Testis (tissue), 2 donors: ENCODE measurements at regions not wholly inside any gene's neighbourhood (a gene's known extent, or its start where the extent isn't known, plus 50 kb on each side); places are given as distances from the start of the nearest gene placed in this dataset.
A peak's percentile ranks its signal among the peaks of the same experiment; 100 is the strongest.

Experiments
- DNase-seq: peaks from one replicate; pipeline ENCODE4 v3.0.0-alpha.2; 2019
- H3K27ac ChIP-seq, 2 donors: fragments of 200-600 bp; sonication (generic); one replicate each; pipeline ENCODE4 v1.5.1; 2019
- H3K27me3 ChIP-seq: fragments of 200-600 bp; sonication (generic); one replicate; pipeline ENCODE4 v1.5.1; 2019
- H3K36me3 ChIP-seq: fragments of 200-600 bp; sonication (generic); one replicate; pipeline ENCODE4 v1.5.1; 2017; ENCODE audit warnings: low read depth; ENCODE audit errors: missing control alignments
- H3K4me1 ChIP-seq: fragments of 200-600 bp; sonication (generic); one replicate; pipeline ENCODE4 v1.5.1; 2019
- H3K4me3 ChIP-seq, 2 donors: fragments of 200-600 bp; sonication (generic); one replicate each; pipeline ENCODE4 v1.5.1; 2017 to 2019
- H3K9me3 ChIP-seq: fragments of 200-600 bp; sonication (generic); one replicate; pipeline ENCODE4 v1.5.1; 2017
- POLR2A ChIP-seq: fragments of 450-650 bp; IDR thresholded peaks from one replicate; pipeline ENCODE4 v1.6.1; 2017; ENCODE audit warnings: antibody characterized with exemption, mild to moderate bottlenecking, moderate library complexity
- WGBS, 2 donors: methylation state at CpG; one replicate each; pipeline ENCODE4 v1.1.5; 2018; 5-methylcytosine and 5-hydroxymethylcytosine counted together
- intact Hi-C: fragments of 100-400 bp; cut with DNase I; formaldehyde crosslinking; loops from one replicate; pipeline ENCODE4 v1.15.1; 2023; ENCODE audit warnings: low total_unique reads
- TF ChIP-seq, protein P1 (sequence below), 3 experiments: fragments of 450-650 bp in 2 of 3; fragments of 200-600 bp in 1 of 3; sonication (generic) in 1 of 3; IDR thresholded peaks; one replicate each; pipeline ENCODE4 v1.5.1; 2016 to 2019; ENCODE audit warnings: antibody characterized with exemption in 3 of 3, mild to moderate bottlenecking in 2 of 3, moderate library complexity in 1 of 3

DNA sequence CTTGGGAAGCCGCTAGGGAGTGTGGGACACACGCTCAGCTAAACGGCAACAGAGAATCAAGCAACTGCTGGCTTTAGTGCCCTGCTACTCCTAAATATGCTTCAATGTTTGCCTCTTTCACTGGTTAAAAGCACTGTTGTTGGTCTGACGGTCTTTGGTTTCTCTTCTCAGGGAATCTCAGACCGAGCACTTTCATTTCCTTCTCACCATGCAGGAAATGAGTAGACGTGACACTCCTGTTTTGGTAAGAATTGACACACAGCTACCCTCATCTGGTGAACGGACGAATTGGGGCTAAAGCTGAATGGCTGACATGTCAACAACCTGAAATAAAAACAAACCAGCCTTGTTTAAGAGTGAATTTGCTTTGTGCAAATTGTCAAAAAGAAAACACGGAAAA is 57.5 kb upstream of the PIWIL1 start:
- Histone ChIP-seq H3K4me3 (peak overlapping the region; percentile 12 to 33), H3K9me3 (no peaks in the 10 kb centered on the region), H3K36me3 (no peaks in the 10 kb centered on the region), H3K4me1 (no peaks in the 10 kb centered on the region), H3K27ac (no peak overlapping the region), H3K27me3 (no peaks in the 10 kb centered on the region)
- TF ChIP-seq POLR2A, result no peak
- TF ChIP-seq, protein P1, sequence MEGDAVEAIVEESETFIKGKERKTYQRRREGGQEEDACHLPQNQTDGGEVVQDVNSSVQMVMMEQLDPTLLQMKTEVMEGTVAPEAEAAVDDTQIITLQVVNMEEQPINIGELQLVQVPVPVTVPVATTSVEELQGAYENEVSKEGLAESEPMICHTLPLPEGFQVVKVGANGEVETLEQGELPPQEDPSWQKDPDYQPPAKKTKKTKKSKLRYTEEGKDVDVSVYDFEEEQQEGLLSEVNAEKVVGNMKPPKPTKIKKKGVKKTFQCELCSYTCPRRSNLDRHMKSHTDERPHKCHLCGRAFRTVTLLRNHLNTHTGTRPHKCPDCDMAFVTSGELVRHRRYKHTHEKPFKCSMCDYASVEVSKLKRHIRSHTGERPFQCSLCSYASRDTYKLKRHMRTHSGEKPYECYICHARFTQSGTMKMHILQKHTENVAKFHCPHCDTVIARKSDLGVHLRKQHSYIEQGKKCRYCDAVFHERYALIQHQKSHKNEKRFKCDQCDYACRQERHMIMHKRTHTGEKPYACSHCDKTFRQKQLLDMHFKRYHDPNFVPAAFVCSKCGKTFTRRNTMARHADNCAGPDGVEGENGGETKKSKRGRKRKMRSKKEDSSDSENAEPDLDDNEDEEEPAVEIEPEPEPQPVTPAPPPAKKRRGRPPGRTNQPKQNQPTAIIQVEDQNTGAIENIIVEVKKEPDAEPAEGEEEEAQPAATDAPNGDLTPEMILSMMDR (IDR thresholded peaks at IDR 0.05), result no peak
- intact Hi-C loops, result no loop called here
- WGBS, 2 donors, result 21 to 22% methylated on average over 9 of the region's 9 CpGs
- no peak for DNase-seq

- Histone ChIP-seq H3K36me3 (no peaks in the 10 kb centered on the region), H3K27me3 (no peaks in the 10 kb centered on the region), H3K9me3 (no peaks in the 10 kb centered on the region), H3K27ac (no peak overlapping the region), H3K4me1 (no peaks in the 10 kb centered on the region), H3K4me3 (peak overlapping the region; percentile 12 to 33)
- no peak for DNase-seq
- WGBS, 2 donors, result 50 to 51% methylated on average over 11 of the region's 11 CpGs
- intact Hi-C loops, result no loop called here
- TF ChIP-seq POLR2A, result no peak
- TF ChIP-seq, protein P1 (IDR thresholded peaks at IDR 0.05), result no peak
Measured at GRCh38 chr12:130280742-130281141, 56.9 kb upstream of the PIWIL1 start.

DNA sequence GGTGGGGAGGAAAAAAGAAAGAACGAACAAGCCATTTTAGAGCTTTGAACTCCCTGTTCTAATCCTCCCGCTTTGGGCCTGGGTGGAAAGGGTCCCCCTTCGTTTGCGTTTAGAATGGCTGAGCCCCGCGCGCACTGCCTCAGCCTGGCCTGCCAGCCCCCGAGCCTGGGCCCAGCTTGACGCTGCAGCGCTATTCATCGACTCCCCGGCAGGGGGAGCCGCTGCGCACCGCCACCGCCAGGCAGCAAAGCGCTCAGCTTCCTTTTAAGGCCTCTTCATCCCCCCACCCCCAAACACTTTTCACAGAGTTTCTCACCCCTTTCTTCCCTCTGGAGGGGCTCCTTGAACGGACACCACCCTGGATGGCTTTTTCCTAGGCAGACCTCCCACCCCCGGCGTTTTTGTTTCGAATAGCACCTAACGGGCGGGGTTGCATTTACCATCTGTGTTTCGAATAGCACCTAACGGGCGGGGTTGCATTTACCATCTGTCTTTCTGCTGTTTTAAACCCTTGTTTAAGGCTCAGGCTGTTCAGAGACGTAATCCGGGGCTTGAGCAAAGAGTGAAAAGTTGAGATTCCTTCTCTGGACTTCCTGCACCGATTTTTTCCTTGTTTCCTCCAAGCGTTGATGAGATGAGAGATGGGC is 56.4 kb upstream of the PIWIL1 start:
- Histone ChIP-seq H3K4me3 (peak overlapping the region; percentile 12 to 33), H3K36me3 (no peaks in the 10 kb centered on the region), H3K27me3 (no peaks in the 10 kb centered on the region), H3K4me1 (no peaks in the 10 kb centered on the region), H3K27ac (no peak overlapping the region), H3K9me3 (no peaks in the 10 kb centered on the region)
- intact Hi-C loops, result no loop called here
- peak; percentile 56 for DNase-seq
- 19 to 35% methylated on average over 26 to 30 of the region's 30 CpGs for WGBS, 2 donors
- no peak for TF ChIP-seq POLR2A
- TF ChIP-seq, protein P1 (IDR thresholded peaks at IDR 0.05), result peak in 2 of 3 experiments; percentile 64 to 75

DNA sequence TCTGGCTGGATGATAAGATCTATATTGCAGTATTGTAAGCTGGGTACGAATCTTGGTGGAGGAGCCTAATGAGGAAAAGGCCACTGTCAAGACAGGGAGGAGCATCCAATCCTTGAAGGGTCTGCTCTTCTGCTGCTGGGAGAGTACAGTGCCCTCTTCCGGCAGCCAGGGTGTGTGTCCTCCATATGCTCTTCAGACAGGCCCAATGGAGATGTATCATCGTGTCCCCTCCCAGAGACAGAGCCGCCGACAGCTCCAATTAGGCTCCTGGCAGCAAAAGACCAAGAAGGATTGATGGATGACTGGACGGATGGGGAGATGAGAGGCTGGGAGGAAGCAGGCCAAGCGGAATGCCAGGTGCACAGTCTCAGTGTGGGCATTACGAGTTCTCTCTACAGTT is 51.6 kb upstream of the PIWIL1 start:
- no peak for DNase-seq
- Histone ChIP-seq H3K4me1 (no peaks in the 10 kb centered on the region), H3K4me3 (no peak overlapping the region), H3K27ac (no peak overlapping the region), H3K36me3 (no peaks in the 10 kb centered on the region), H3K27me3 (no peaks in the 10 kb centered on the region), H3K9me3 (no peaks in the 10 kb centered on the region)
- intact Hi-C loops, result no loop called here
- WGBS, 2 donors, result 53 to 55% methylated on average over 8 of the region's 8 CpGs
- TF ChIP-seq POLR2A, result no peak
- TF ChIP-seq, protein P1 (IDR thresholded peaks at IDR 0.05), result no peak
